ENCODE measurements at regions not wholly inside any gene's neighbourhood (a gene's known extent, or its start where the extent isn't known, plus 50 kb on each side); places are given as distances from the start of the nearest gene placed in this dataset.

DNA sequence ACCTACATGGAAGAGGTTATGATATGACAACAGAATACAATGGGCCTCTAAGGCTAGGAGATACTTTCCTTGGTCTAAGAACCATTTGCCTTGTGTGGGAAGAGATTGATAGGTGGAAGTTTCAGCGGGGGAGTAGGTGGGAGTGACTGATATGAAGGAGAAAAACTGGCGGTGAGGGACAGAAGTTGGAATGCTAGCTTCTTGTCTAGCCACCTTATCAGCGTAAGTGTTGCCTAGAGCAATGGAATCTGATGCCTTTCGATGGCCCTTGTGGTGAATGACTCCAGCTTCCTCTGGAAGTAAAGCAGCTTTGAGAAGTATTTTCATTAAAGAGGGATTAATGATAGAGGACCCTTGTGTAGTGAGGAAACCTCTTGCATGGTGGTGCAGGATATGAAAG lies 121.3 kb upstream of the GULP1 start:
- ChIA-PET POLR2A (ENCODE audit: partially characterized antibody) (no interaction called here), CTCF (ENCODE audit: partially characterized antibody) (interaction anchor here (0.7 kb wide), 1 partner anchor 132 kb away, joined by 3 read pairs; no protein-coding TSS in a partner anchor)
- H3K9me3 ChIP-seq (ENCODE audit: insufficient read depth in 2 of 2, low read depth in 1 of 2, low read length in 1 of 2) = peaks cover 2 to 6% of the 10 kb centered on the region in 2 experiments; a peak in 2 of 4 replicates
- no peak overlapping the region for H3K14ac ChIP-seq (ENCODE audit: insufficient read length)
- no peaks in the 10 kb centered on the region for H3K79me2 ChIP-seq (ENCODE audit: control insufficient read depth in 1 of 2, insufficient read depth in 2 of 2, low read length in 2 of 2)
- WGBS, 2 experiments (ENCODE audit: extremely low coverage in 1 of 2, insufficient coverage in 1 of 2, insufficient read length in 1 of 2, insufficient replicate concordance in 2 of 2, low coverage in 1 of 2, low lambda C conversion rate in 2 of 2, missing lambda C conversion rate in 1 of 2) = 94% methylated on average over 4 of the region's 4 CpGs; no CpG with 5 or more reads in 1 of the 2 experiments
- no peaks in the 10 kb centered on the region for H3K79me1 ChIP-seq (ENCODE audit: low read depth, low read length)
- H3K18ac ChIP-seq (ENCODE audit: extremely low read depth, low read length) = no peak overlapping the region
- no peak overlapping the region for H3K4me2 ChIP-seq (ENCODE audit: insufficient read depth in 1 of 2, low read depth in 2 of 2, low read length in 2 of 2)
- H3K27ac ChIP-seq (ENCODE audit: low read depth, low read length) = no peak overlapping the region
- H2AFZ ChIP-seq (ENCODE audit: low read length) = no peak overlapping the region
- no peak for FAIRE-seq
- no peaks in the 10 kb centered on the region for H3K23me2 ChIP-seq (ENCODE audit: low read depth, low read length)
- H3K9ac ChIP-seq (replicated peaks in 1 of 4; ENCODE audit: extremely low read depth in 1 of 4, low read depth in 3 of 4, low read length in 3 of 4) = no peak overlapping the region
- no peak overlapping the region; the same call in 1 of the 2 replicates for H2BK20ac ChIP-seq (ENCODE audit: low read length)
- H3K4ac ChIP-seq (replicated peaks; ENCODE audit: insufficient read length, low read depth, low read length) = no peak overlapping the region
- H3K4me3 ChIP-seq (ENCODE audit: extremely low read depth in 1 of 4, insufficient read depth in 2 of 4, low read depth in 3 of 4, low read length in 4 of 4) = no peak overlapping the region
- H2AK5ac ChIP-seq (ENCODE audit: low read depth, low read length) = no peak overlapping the region
- no peaks in the 10 kb centered on the region for H3K27me3 ChIP-seq (replicated peaks in 1 of 4; ENCODE audit: control insufficient read depth in 3 of 4, extremely low read depth in 1 of 4, insufficient read depth in 3 of 4, low read length in 3 of 4)
- H2BK15ac ChIP-seq (ENCODE audit: low read length) = no peak overlapping the region
- DNase-seq (ENCODE audit: low read depth in 1 of 2, low spot score in 2 of 2) = no peak
- H4K20me1 ChIP-seq (replicated peaks in 1 of 2; ENCODE audit: control insufficient read depth in 1 of 2, insufficient read depth in 2 of 2, low read length in 2 of 2) = no peaks in the 10 kb centered on the region
- H4K91ac ChIP-seq (replicated peaks; ENCODE audit: insufficient read length, low read length) = no peak overlapping the region
- H3K36me3 ChIP-seq (ENCODE audit: control insufficient read depth in 2 of 4, insufficient read depth in 4 of 4, low read length in 3 of 4) = no peaks in the 10 kb centered on the region; a peak in 2 of 8 replicates
- H2BK5ac ChIP-seq (ENCODE audit: low read depth, low read length) = no peak overlapping the region
- no peak overlapping the region for H2BK12ac ChIP-seq (ENCODE audit: low read depth, low read length)
- no peak overlapping the region for H4K5ac ChIP-seq (ENCODE audit: insufficient read length, low read depth, low read length)
- no peak overlapping the region for H3K56ac ChIP-seq (replicated peaks; ENCODE audit: insufficient read length, low read depth, low read length)
- H4K8ac ChIP-seq (ENCODE audit: extremely low read depth, insufficient read depth, low read length) = no peak overlapping the region
- H3K4me1 ChIP-seq (replicated peaks in 1 of 4; ENCODE audit: control insufficient read depth in 3 of 4, insufficient read depth in 4 of 4, low read length in 3 of 4) = peaks cover 0 to 5% (median 4%) of the 10 kb centered on the region in 4 experiments; a peak in 4 of 7 replicates
- no peak overlapping the region for H2BK120ac ChIP-seq (replicated peaks; ENCODE audit: low read depth, low read length)
- no peak overlapping the region for H3K23ac ChIP-seq (ENCODE audit: insufficient read length)
- no peak for TF ChIP-seq CTBP2 (IDR thresholded peaks at IDR 0.05; ENCODE audit: borderline replicate concordance, insufficient read depth, insufficient read length, low read length)

Data from H1 (cell line).